HEK293 (cell line): ENCODE measurements at regions not wholly inside any gene's neighbourhood (a gene's known extent, or its start where the extent isn't known, plus 50 kb on each side); places are given as distances from the start of the nearest gene placed in this dataset.

Source experiments
- KLF10 ChIP-seq: fragments of 450-650 bp; IDR thresholded peaks from 2 replicates; pipeline ENCODE4 v1.5.1; 2018; ENCODE audit warnings: missing biosample characterization, mild to moderate bottlenecking, missing genetic modification characterization
- SETDB1 ChIP-seq: IDR thresholded peaks from one replicate; pipeline ENCODE4 v1.6.1; 2017; ENCODE audit warnings: mild to moderate bottlenecking, low read length, moderate library complexity, mixed read lengths; ENCODE audit not compliant: insufficient read length
- TF ChIP-seq, protein P1 (sequence below): fragments of 450-650 bp; formaldehyde crosslinking; IDR thresholded peaks from 2 replicates; pipeline ENCODE4 v1.5.1; 2016; ENCODE audit warnings: missing biosample characterization, missing genetic modification characterization

DNA sequence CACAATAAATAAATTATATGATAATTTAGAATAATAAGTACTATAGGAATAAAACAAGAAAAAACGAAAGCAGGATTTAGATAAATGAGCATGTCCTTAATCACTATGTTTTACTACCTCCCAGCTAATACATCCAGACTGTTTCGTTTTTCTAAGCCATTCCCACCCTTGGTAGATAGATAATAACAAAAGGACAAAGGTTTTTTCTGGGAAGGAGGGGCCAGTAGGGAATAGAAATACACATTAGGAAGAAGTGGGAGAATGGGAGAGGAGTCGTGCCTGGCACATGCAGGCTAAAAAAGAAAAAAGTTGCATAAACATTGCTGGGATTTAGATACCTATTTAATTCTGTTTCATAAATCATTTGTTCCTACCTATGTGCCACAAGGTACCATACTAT lies 97.1 kb downstream of the MTX3 start:
- TF ChIP-seq, protein P1, sequence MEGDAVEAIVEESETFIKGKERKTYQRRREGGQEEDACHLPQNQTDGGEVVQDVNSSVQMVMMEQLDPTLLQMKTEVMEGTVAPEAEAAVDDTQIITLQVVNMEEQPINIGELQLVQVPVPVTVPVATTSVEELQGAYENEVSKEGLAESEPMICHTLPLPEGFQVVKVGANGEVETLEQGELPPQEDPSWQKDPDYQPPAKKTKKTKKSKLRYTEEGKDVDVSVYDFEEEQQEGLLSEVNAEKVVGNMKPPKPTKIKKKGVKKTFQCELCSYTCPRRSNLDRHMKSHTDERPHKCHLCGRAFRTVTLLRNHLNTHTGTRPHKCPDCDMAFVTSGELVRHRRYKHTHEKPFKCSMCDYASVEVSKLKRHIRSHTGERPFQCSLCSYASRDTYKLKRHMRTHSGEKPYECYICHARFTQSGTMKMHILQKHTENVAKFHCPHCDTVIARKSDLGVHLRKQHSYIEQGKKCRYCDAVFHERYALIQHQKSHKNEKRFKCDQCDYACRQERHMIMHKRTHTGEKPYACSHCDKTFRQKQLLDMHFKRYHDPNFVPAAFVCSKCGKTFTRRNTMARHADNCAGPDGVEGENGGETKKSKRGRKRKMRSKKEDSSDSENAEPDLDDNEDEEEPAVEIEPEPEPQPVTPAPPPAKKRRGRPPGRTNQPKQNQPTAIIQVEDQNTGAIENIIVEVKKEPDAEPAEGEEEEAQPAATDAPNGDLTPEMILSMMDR (tag by site-specific recombination), result no peak
- no peak for TF ChIP-seq KLF10 (tag by site-specific recombination)
- TF ChIP-seq SETDB1, result no peak
